ENCODE measurements at regions not wholly inside any gene's neighbourhood (a gene's known extent, or its start where the extent isn't known, plus 50 kb on each side); places are given as distances from the start of the nearest gene placed in this dataset.

DNA sequence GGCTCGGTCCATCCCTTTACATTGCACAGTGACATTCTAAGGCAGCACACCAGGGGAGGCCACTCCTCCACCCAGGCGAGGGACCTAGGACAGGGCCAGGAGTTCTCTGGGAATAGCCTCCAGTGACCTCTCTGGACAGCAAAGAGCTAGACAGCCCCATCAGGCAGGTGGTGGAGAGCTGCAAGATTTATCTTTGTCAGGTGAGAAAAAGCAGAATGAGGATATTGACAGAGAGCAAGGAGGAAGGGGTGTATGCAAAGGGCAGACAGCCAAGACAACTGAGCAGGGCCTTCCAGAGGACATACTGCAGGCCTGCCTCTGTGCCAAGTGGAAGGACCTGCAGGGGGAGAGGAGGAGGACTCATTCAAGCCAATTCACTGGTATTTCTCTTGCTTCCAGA lies 112.4 kb upstream of the MAX start:
- TF ChIP-seq, protein P1, sequence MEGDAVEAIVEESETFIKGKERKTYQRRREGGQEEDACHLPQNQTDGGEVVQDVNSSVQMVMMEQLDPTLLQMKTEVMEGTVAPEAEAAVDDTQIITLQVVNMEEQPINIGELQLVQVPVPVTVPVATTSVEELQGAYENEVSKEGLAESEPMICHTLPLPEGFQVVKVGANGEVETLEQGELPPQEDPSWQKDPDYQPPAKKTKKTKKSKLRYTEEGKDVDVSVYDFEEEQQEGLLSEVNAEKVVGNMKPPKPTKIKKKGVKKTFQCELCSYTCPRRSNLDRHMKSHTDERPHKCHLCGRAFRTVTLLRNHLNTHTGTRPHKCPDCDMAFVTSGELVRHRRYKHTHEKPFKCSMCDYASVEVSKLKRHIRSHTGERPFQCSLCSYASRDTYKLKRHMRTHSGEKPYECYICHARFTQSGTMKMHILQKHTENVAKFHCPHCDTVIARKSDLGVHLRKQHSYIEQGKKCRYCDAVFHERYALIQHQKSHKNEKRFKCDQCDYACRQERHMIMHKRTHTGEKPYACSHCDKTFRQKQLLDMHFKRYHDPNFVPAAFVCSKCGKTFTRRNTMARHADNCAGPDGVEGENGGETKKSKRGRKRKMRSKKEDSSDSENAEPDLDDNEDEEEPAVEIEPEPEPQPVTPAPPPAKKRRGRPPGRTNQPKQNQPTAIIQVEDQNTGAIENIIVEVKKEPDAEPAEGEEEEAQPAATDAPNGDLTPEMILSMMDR (IDR thresholded peaks at IDR 0.05), result no peak
- no peak for TF ChIP-seq POLR2A (IDR thresholded peaks at IDR 0.05)

Data from body of pancreas (tissue), 4 donors.